ENCODE measurements at regions not wholly inside any gene's neighbourhood (a gene's known extent, or its start where the extent isn't known, plus 50 kb on each side); places are given as distances from the start of the nearest gene placed in this dataset.

DNA sequence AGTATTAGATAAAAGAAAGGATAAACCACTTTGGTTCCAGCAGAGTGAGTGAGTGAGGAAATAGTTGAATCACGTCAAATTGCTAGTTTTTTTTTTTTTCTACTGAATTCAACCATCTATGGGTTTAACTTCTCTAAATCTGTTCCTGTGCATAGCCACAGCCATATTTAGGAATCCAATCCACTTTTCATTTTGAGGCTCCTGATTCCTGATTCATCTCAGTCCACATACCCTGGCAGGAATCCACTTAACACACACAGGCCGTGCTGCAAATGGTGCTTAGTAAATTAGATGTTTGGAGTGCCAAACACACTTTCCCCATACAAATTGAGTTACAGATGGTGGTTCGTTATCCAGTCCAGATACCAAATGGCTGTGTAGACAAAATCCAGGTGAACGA lies 220.3 kb downstream of the ALDH8A1 start:
- TF ChIP-seq, protein P1, sequence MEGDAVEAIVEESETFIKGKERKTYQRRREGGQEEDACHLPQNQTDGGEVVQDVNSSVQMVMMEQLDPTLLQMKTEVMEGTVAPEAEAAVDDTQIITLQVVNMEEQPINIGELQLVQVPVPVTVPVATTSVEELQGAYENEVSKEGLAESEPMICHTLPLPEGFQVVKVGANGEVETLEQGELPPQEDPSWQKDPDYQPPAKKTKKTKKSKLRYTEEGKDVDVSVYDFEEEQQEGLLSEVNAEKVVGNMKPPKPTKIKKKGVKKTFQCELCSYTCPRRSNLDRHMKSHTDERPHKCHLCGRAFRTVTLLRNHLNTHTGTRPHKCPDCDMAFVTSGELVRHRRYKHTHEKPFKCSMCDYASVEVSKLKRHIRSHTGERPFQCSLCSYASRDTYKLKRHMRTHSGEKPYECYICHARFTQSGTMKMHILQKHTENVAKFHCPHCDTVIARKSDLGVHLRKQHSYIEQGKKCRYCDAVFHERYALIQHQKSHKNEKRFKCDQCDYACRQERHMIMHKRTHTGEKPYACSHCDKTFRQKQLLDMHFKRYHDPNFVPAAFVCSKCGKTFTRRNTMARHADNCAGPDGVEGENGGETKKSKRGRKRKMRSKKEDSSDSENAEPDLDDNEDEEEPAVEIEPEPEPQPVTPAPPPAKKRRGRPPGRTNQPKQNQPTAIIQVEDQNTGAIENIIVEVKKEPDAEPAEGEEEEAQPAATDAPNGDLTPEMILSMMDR (conservative IDR thresholded peaks at IDR 0.05; ENCODE audit: low read length): no peak
- TF ChIP-seq EZH2phosphoT487 (IDR thresholded peaks at IDR 0.05; ENCODE audit: borderline replicate concordance): no peak
- H3K36me3 ChIP-seq (ENCODE audit: insufficient read depth, low read length): no peaks in the 10 kb centered on the region

DNA sequence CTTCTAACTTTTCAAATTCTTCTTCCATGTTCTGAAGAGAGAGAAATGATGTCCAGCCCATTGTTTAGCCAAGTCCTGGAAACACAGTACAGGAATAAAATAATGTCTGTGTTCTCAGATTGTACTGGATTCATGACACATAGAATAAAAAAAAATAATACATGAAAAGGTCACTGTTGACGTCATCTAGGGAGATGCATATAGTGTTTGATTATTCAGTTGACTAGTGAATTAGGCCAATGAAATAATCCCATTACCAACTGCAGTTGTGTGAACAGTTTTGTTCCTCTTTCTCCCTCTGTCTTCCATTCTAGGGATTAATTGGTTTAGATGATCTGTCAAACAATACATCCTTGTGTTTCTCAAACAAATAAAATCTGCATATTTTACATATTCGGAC lies 222.8 kb downstream of the ALDH8A1 start:
- Histone ChIP-seq H3K9ac (ENCODE audit: low read depth, low read length, poor library complexity, severe bottlenecking) (no peak overlapping the region), H3K4me2 (ENCODE audit: low read depth, low read length, poor library complexity, severe bottlenecking) (no peak overlapping the region), H3K4me3 (ENCODE audit: low read length, poor library complexity, severe bottlenecking) (no peak overlapping the region), H3K4me1 (ENCODE audit: insufficient read depth, low read length, poor library complexity, severe bottlenecking) (no peaks in the 10 kb centered on the region), H3K9me3 (ENCODE audit: insufficient read depth, low read depth, low read length) (no peaks in the 10 kb centered on the region), H3K36me3 (ENCODE audit: insufficient read depth, low read length) (no peaks in the 10 kb centered on the region), H3K9me2 (replicated peaks; ENCODE audit: low read depth, low read length) (no peaks in the 10 kb centered on the region), H3K79me2 (ENCODE audit: insufficient read depth, low read length) (no peaks in the 10 kb centered on the region), H4K20me1 (ENCODE audit: insufficient read depth, low read length, poor library complexity, severe bottlenecking) (no peaks in the 10 kb centered on the region), H2AFZ (ENCODE audit: low read length) (no peak overlapping the region), H3F3A (ENCODE audit: low read depth) (no peaks in the 10 kb centered on the region), H3K27me3 (ENCODE audit: insufficient read depth, low read length, poor library complexity, severe bottlenecking) (no peaks in the 10 kb centered on the region)
- TF ChIP-seq, protein P1 (conservative IDR thresholded peaks at IDR 0.05; ENCODE audit: low read length): no peak
- no peak for TF ChIP-seq EZH2phosphoT487 (IDR thresholded peaks at IDR 0.05; ENCODE audit: borderline replicate concordance)

More for the DNA sequence above, 220.3 kb downstream of the ALDH8A1 start:
- H3K4me3 ChIP-seq (ENCODE audit: low read length, poor library complexity, severe bottlenecking): no peak overlapping the region
- no peaks in the 10 kb centered on the region for H4K20me1 ChIP-seq (ENCODE audit: insufficient read depth, low read length, poor library complexity, severe bottlenecking)
- H3K9ac ChIP-seq (ENCODE audit: low read depth, low read length, poor library complexity, severe bottlenecking): no peak overlapping the region
- H3K27me3 ChIP-seq (ENCODE audit: insufficient read depth, low read length, poor library complexity, severe bottlenecking): no peaks in the 10 kb centered on the region
- H3K4me1 ChIP-seq (ENCODE audit: insufficient read depth, low read length, poor library complexity, severe bottlenecking): no peaks in the 10 kb centered on the region
- H3K9me3 ChIP-seq (ENCODE audit: insufficient read depth, low read depth, low read length): no peaks in the 10 kb centered on the region
- no peaks in the 10 kb centered on the region for H3K79me2 ChIP-seq (ENCODE audit: insufficient read depth, low read length)
- H3K9me2 ChIP-seq (replicated peaks; ENCODE audit: low read depth, low read length): no peaks in the 10 kb centered on the region
- H3F3A ChIP-seq (ENCODE audit: low read depth): no peaks in the 10 kb centered on the region
- no peak overlapping the region for H2AFZ ChIP-seq (ENCODE audit: low read length)
- no peak overlapping the region for H3K4me2 ChIP-seq (ENCODE audit: low read depth, low read length, poor library complexity, severe bottlenecking)

DNA sequence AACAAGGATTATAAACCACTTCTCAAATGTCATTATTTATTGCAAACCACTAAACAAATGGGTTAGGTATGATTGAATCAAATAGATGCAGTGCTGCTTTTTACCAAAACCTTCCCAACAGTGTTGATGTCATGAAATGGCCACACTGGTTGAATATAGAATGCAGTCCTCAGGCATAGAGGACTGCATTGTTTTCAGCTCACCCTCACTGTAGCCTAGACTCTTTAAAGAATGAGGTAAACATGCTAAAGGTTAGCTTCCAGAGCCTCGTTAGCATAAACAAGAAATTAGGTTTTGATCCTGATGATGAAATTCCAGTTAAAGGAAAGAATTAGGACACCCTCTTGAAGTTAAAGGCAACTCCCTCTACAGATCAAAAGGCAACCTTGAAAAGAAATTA lies 224.3 kb downstream of the ALDH8A1 start:
- Histone ChIP-seq H4K20me1 (ENCODE audit: insufficient read depth, low read length, poor library complexity, severe bottlenecking) (no peaks in the 10 kb centered on the region), H3K4me2 (ENCODE audit: low read depth, low read length, poor library complexity, severe bottlenecking) (no peak overlapping the region), H3K9me3 (ENCODE audit: insufficient read depth, low read depth, low read length) (no peaks in the 10 kb centered on the region), H3K4me1 (ENCODE audit: insufficient read depth, low read length, poor library complexity, severe bottlenecking) (no peaks in the 10 kb centered on the region), H2AFZ (ENCODE audit: low read length) (no peak overlapping the region), H3K4me3 (ENCODE audit: low read length, poor library complexity, severe bottlenecking) (no peak overlapping the region), H3K9ac (ENCODE audit: low read depth, low read length, poor library complexity, severe bottlenecking) (no peak overlapping the region), H3K27me3 (ENCODE audit: insufficient read depth, low read length, poor library complexity, severe bottlenecking) (no peaks in the 10 kb centered on the region), H3K79me2 (ENCODE audit: insufficient read depth, low read length) (no peaks in the 10 kb centered on the region), H3K36me3 (ENCODE audit: insufficient read depth, low read length) (no peaks in the 10 kb centered on the region), H3K9me2 (replicated peaks; ENCODE audit: low read depth, low read length) (no peaks in the 10 kb centered on the region), H3F3A (ENCODE audit: low read depth) (no peaks in the 10 kb centered on the region)
- TF ChIP-seq, protein P1 (conservative IDR thresholded peaks at IDR 0.05; ENCODE audit: low read length): no peak
- no peak for TF ChIP-seq EZH2phosphoT487 (IDR thresholded peaks at IDR 0.05; ENCODE audit: borderline replicate concordance)

Measured in Loucy (cell line).